Right ventricle myocardium inferior (tissue), 1 donor: ENCODE measurements at regions not wholly inside any gene's neighbourhood (a gene's known extent, or its start where the extent isn't known, plus 50 kb on each side); places are given as distances from the start of the nearest gene placed in this dataset.

Experiments used
- ATAC-seq: fragments of 200-7000 bp; cut with Tn5 transposase; one replicate; pipeline ENCODE4 v1.9.1; 2020; ENCODE audit warnings: mild to moderate bottlenecking, moderate library complexity
- DNase-seq: peaks from one replicate; pipeline ENCODE4 v3.0.0; 2021; ENCODE audit errors: missing footprints
- intact Hi-C: fragments of 100-400 bp; cut with DNase I; formaldehyde crosslinking; loops from one replicate; pipeline ENCODE4 v1.11.0; 2022
- donor health status: DM: no; HTN: yes; CAD: no; lungs with severe emphysema.

- intact Hi-C loops, result loop anchor here (5.0 to 10.0 kb wide), 4 partner anchors 103 to 843 kb away; no protein-coding TSS in a partner anchor
- ATAC-seq (no peak), DNase-seq (no peak)
Measured at GRCh38 chr5:123811831-123812230, 299.9 kb downstream of the CSNK1G3 start.

GRCh38 chr5:123810746-123811340 lies 298.9 kb downstream of the CSNK1G3 start:
- ATAC-seq (no peak), DNase-seq (no peak)
- intact Hi-C loops, result loop anchor here (5.0 to 10.0 kb wide), 4 partner anchors 104 to 844 kb away; no protein-coding TSS in a partner anchor

- peak; percentile 70 for ATAC-seq
- DNase-seq, result peak; percentile 59
- intact Hi-C loops, result loop anchor here (5.0 to 10.0 kb wide), 4 partner anchors 105 to 845 kb away; no protein-coding TSS in a partner anchor
Measured at GRCh38 chr5:123810253-123810652, 298.3 kb downstream of the CSNK1G3 start.

- no peak for DNase-seq
- no peak for ATAC-seq
- intact Hi-C loops, result loop anchor here (5.0 to 10.0 kb wide), 4 partner anchors 105 to 845 kb away; no protein-coding TSS in a partner anchor
Measured at GRCh38 chr5:123809594-123810221, 297.7 kb downstream of the CSNK1G3 start.

- ATAC-seq, result no peak
- no peak for DNase-seq
- intact Hi-C loops, result no loop called here
Measured at GRCh38 chr5:123808461-123809380, 296.7 kb downstream of the CSNK1G3 start.

GRCh38 chr5:123807177-123807945 lies 295.4 kb downstream of the CSNK1G3 start:
- peak; percentile 74 for ATAC-seq
- no peak for DNase-seq
- intact Hi-C loops, result loop anchor here (2.0 kb wide), 1 partner anchor 135 kb away; no protein-coding TSS in a partner anchor

- ATAC-seq (no peak), DNase-seq (no peak)
- intact Hi-C loops, result loop anchor here (2.0 kb wide), 1 partner anchor 134 kb away; no protein-coding TSS in a partner anchor
Measured at GRCh38 chr5:123806644-123807043, 294.7 kb downstream of the CSNK1G3 start.

- no peak for ATAC-seq
- no peak for DNase-seq
- intact Hi-C loops, result no loop called here
Measured at GRCh38 chr5:123805300-123805699, 293.3 kb downstream of the CSNK1G3 start.

- DNase-seq, result no peak
- ATAC-seq, result no peak
- intact Hi-C loops, result no loop called here
Measured at GRCh38 chr5:123803359-123803758, 291.4 kb downstream of the CSNK1G3 start.

- no peak for ATAC-seq
- intact Hi-C loops, result no loop called here
- DNase-seq, result no peak
Measured at GRCh38 chr5:123802298-123802951, 290.4 kb downstream of the CSNK1G3 start.

- intact Hi-C loops, result no loop called here
- DNase-seq, result no peak
- no peak for ATAC-seq
Measured at GRCh38 chr5:123800640-123801039, 288.7 kb downstream of the CSNK1G3 start.

- DNase-seq, result no peak
- intact Hi-C loops, result no loop called here
- no peak for ATAC-seq
Measured at GRCh38 chr5:123795688-123796087, 283.7 kb downstream of the CSNK1G3 start.

- ATAC-seq (no peak), DNase-seq (no peak)
- intact Hi-C loops, result no loop called here
Measured at GRCh38 chr5:123790226-123790625, 278.2 kb downstream of the CSNK1G3 start.

GRCh38 chr5:123787635-123788034 lies 275.7 kb downstream of the CSNK1G3 start:
- DNase-seq (no peak), ATAC-seq (no peak)

GRCh38 chr5:123787136-123787535 lies 275.2 kb downstream of the CSNK1G3 start:
- DNase-seq, result no peak
- intact Hi-C loops, result no loop called here
- ATAC-seq, result no peak

More at GRCh38 chr5:123787635-123788034, 275.7 kb downstream of the CSNK1G3 start:
- intact Hi-C loops, result no loop called here

- intact Hi-C loops, result no loop called here
Measured at GRCh38 chr5:123786411-123786810, 274.4 kb downstream of the CSNK1G3 start.

GRCh38 chr5:123785162-123786071 lies 273.4 kb downstream of the CSNK1G3 start:
- no peak for ATAC-seq
- DNase-seq, result no peak
- intact Hi-C loops, result no loop called here

More at GRCh38 chr5:123786411-123786810, 274.4 kb downstream of the CSNK1G3 start:
- DNase-seq, result no peak
- no peak for ATAC-seq
